HUES48 (cell line): ENCODE measurements at regions not wholly inside any gene's neighbourhood (a gene's known extent, or its start where the extent isn't known, plus 50 kb on each side); places are given as distances from the start of the nearest gene placed in this dataset.
"Not testable (repeated sequence)": the region's sequence is repeated elsewhere in the genome, so short reads cannot be mapped to it uniquely, and the experiment has no call there.

Experiments used
- H3K27ac ChIP-seq: one replicate; pipeline ENCODE4 v1.7.0; 2013; ENCODE audit warnings: low read depth, low read length, inconsistent platforms
- H3K27me3 ChIP-seq: 2 replicates; pipeline ENCODE4 v1.6.1; 2013; ENCODE audit warnings: mild to moderate bottlenecking, low read length; ENCODE audit not compliant: control insufficient read depth, insufficient read depth
- H3K36me3 ChIP-seq: 2 replicates; pipeline ENCODE4 v1.6.1; 2013; ENCODE audit warnings: low read length; ENCODE audit not compliant: control insufficient read depth, insufficient read depth
- H3K4me1 ChIP-seq: 2 replicates; pipeline ENCODE4 v1.6.1; 2013; ENCODE audit warnings: mild to moderate bottlenecking, low read length; ENCODE audit not compliant: control insufficient read depth, insufficient read depth
- H3K4me3 ChIP-seq: 2 replicates; pipeline ENCODE4 v1.5.1; 2013; ENCODE audit warnings: mild to moderate bottlenecking, low read depth, low read length
- H3K9ac ChIP-seq: 2 replicates; pipeline ENCODE4 v1.6.1; 2013; ENCODE audit warnings: mild to moderate bottlenecking, low read depth, low read length, moderate library complexity
- H3K9me3 ChIP-seq: 2 replicates; pipeline ENCODE4 v1.6.1; 2013; ENCODE audit warnings: low read length; ENCODE audit not compliant: control insufficient read depth, insufficient read depth

- peaks cover 32% of the 10 kb centered on the region for H3K4me1 ChIP-seq
- H3K9ac ChIP-seq: no peak overlapping the region
- no peaks in the 10 kb centered on the region for H3K36me3 ChIP-seq
- no peaks in the 10 kb centered on the region for H3K9me3 ChIP-seq
- H3K4me3 ChIP-seq: peak overlapping the region; percentile 44; the same call in 1 of the 2 replicates
- H3K27me3 ChIP-seq: no peaks in the 10 kb centered on the region
- H3K27ac ChIP-seq: peak overlapping the region; percentile 79
Observed at GRCh38 chr3:20742903-20743552, 557.0 kb upstream of the SGO1 start.

- peaks cover 32% of the 10 kb centered on the region for H3K4me1 ChIP-seq
- H3K27me3 ChIP-seq: no peaks in the 10 kb centered on the region
- H3K9me3 ChIP-seq: no peaks in the 10 kb centered on the region
- H3K27ac ChIP-seq: no peak overlapping the region
- no peak overlapping the region for H3K9ac ChIP-seq
- no peak overlapping the region for H3K4me3 ChIP-seq
- no peaks in the 10 kb centered on the region for H3K36me3 ChIP-seq
Observed at GRCh38 chr3:20741381-20741780, 555.4 kb upstream of the SGO1 start.

- Histone ChIP-seq H3K27ac (no peak overlapping the region), H3K36me3 (no peaks in the 10 kb centered on the region), H3K9me3 (no peaks in the 10 kb centered on the region), H3K4me1 (peaks cover 32% of the 10 kb centered on the region), H3K27me3 (no peaks in the 10 kb centered on the region), H3K9ac (no peak overlapping the region), H3K4me3 (no peak overlapping the region)
Observed at GRCh38 chr3:20739814-20740213, 553.8 kb upstream of the SGO1 start.

DNA sequence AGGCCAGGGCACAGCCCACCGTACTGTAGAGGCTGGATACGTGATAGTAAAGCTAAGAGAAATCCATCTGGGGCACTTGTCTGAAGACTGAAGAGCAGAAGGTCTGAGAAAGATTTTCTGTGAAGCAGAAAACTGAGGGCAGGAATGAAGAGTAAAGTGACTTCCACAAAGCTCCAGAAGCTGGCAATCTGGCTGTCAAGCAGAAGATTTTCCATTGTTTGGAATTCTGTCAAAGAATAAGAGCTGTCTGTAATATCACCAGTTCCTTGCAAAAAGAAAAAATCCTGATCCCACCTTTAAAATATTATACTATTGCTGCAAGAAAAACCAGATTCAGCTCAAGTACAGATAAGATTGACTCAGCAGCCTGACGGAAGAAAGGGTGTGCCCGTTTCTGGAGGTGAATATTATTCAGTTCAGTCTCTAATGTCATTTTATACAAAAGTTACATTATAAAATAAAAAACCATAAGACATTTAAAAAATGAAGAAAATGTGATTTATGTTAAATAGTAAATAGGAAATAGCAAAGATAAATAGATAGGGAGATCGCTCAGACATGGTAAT lies 550.4 kb upstream of the SGO1 start:
- no peaks in the 10 kb centered on the region for H3K9me3 ChIP-seq
- H3K36me3 ChIP-seq: no peaks in the 10 kb centered on the region
- no peak overlapping the region for H3K27ac ChIP-seq
- H3K9ac ChIP-seq: no peak overlapping the region
- H3K4me3 ChIP-seq: no peak overlapping the region
- no peaks in the 10 kb centered on the region for H3K4me1 ChIP-seq
- H3K27me3 ChIP-seq: no peaks in the 10 kb centered on the region

DNA sequence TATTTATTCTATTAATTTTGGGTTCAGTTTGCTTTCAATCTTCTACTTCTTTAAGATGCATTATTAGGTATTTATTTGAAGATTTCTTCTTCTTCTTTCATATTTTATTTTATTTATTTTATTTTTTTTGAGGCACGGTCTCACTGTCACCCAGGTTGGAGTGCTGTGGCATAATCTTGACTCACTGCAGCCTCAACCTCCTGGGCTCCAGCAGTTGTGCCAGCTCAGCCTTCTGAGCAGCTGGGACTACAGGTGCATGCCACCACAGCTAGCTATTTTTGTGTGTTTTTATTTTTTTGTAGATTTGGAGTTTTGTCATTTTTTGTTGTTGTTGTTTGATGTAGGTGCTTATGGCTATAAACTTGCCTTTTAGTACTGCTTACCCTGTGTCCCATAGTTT lies 543.2 kb upstream of the SGO1 start:
- H3K4me3 ChIP-seq: no peak overlapping the region
- H3K36me3 ChIP-seq: no peaks in the 10 kb centered on the region
- H3K4me1 ChIP-seq: no peaks in the 10 kb centered on the region
- H3K9me3 ChIP-seq: no peaks in the 10 kb centered on the region
- H3K27me3 ChIP-seq: no peaks in the 10 kb centered on the region
- no peak overlapping the region for H3K27ac ChIP-seq
- H3K9ac ChIP-seq: no peak overlapping the region

- H3K4me1 ChIP-seq: no peaks in the 10 kb centered on the region
- H3K9ac ChIP-seq: no peak overlapping the region
- no peaks in the 10 kb centered on the region for H3K27me3 ChIP-seq
- no peak overlapping the region for H3K27ac ChIP-seq
- H3K9me3 ChIP-seq: no peaks in the 10 kb centered on the region
- no peak overlapping the region for H3K4me3 ChIP-seq
- no peaks in the 10 kb centered on the region for H3K36me3 ChIP-seq
Observed at GRCh38 chr3:20726786-20727185, 540.8 kb upstream of the SGO1 start.

GRCh38 chr3:20724241-20724640 lies 538.2 kb upstream of the SGO1 start:
- Histone ChIP-seq H3K27ac (no peak overlapping the region), H3K27me3 (no peaks in the 10 kb centered on the region), H3K4me1 (no peaks in the 10 kb centered on the region), H3K9me3 (no peaks in the 10 kb centered on the region), H3K9ac (no peak overlapping the region), H3K4me3 (no peak overlapping the region), H3K36me3 (no peaks in the 10 kb centered on the region)

- H3K9ac ChIP-seq, H3K27ac ChIP-seq, H3K27me3 ChIP-seq, H3K4me3 ChIP-seq, H3K9me3 ChIP-seq, H3K4me1 ChIP-seq, H3K36me3 ChIP-seq: not testable (repeated sequence)
Observed at GRCh38 chr3:20716425-20716824, 530.4 kb upstream of the SGO1 start.

GRCh38 chr3:20701641-20702040 lies 515.6 kb upstream of the SGO1 start:
- Histone ChIP-seq H3K9ac (no peak overlapping the region), H3K4me3 (no peak overlapping the region), H3K27ac (no peak overlapping the region), H3K4me1 (0 out of 2 replicates have a peak, but pooled peaks cover 3% of the 10 kb centered on the region), H3K36me3 (no peaks in the 10 kb centered on the region), H3K27me3 (no peaks in the 10 kb centered on the region), H3K9me3 (no peaks in the 10 kb centered on the region)

DNA sequence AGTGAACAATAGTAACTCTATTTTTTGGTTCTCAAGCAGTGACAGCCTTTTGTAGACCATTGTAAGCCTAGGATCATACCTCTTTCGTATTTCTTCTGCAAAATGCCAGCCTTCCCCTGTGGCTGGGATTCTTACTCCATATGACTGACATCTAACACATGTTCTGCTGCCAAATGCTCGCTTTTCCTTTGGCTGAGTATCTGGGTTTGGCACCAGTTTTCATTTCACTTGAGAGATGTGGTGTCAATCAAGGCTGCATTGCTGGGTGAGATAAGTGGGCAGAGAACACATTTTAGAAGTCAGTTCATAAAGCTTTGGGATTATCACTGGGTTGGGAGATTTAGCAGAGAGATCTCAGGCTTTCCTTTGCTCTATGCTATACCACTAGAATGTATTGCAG lies 514.7 kb upstream of the SGO1 start:
- H3K27me3 ChIP-seq: no peaks in the 10 kb centered on the region
- H3K9ac ChIP-seq: no peak overlapping the region
- no peaks in the 10 kb centered on the region for H3K9me3 ChIP-seq
- no peak overlapping the region for H3K4me3 ChIP-seq
- H3K4me1 ChIP-seq: 0 out of 2 replicates have a peak, but pooled peaks cover 3% of the 10 kb centered on the region
- no peaks in the 10 kb centered on the region for H3K36me3 ChIP-seq
- no peak overlapping the region for H3K27ac ChIP-seq

DNA sequence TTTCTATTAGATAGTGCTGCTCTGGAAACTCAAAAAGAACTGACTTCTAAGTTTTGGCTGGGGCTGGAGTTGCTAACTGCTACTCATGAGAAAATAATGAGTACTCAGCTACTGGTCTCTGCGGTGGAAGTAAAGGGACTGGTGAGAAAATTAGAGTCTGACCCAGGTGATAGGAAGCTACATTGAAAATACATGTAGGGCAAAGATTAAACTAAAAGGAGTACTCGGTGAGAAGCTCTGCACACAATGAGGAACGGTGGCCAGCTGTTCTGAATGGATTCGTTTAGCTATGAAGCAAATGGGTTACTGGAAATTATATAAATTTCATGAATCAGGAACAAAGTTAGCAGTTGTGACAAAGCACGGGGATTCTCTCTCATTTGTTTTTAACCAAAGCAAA lies 512.9 kb upstream of the SGO1 start:
- H3K9me3 ChIP-seq: no peaks in the 10 kb centered on the region
- no peaks in the 10 kb centered on the region for H3K36me3 ChIP-seq
- 0 out of 2 replicates have a peak, but pooled peaks cover 3% of the 10 kb centered on the region for H3K4me1 ChIP-seq
- H3K27me3 ChIP-seq: no peaks in the 10 kb centered on the region
- no peak overlapping the region for H3K27ac ChIP-seq
- H3K9ac ChIP-seq: no peak overlapping the region
- H3K4me3 ChIP-seq: no peak overlapping the region
